GM21723 (cell line): ENCODE measurements at regions not wholly inside any gene's neighbourhood (a gene's known extent, or its start where the extent isn't known, plus 50 kb on each side); places are given as distances from the start of the nearest gene placed in this dataset.

Experiments used
- ATAC-seq: cut with Tn5 transposase; IDR thresholded peaks from one replicate; pipeline ENCODE4 v1.9.1; 2021; ENCODE audit warnings: mild to moderate bottlenecking, moderate library complexity; ENCODE audit not compliant: unreplicated experiment

GRCh38 chr10:78851647-78852046 is 217.1 kb upstream of the ZMIZ1 start:
- no peak for ATAC-seq

GRCh38 chr10:78852466-78853240 is 216.1 kb upstream of the ZMIZ1 start:
- no peak for ATAC-seq

- no peak for ATAC-seq
These were observed 214.9 kb upstream of the ZMIZ1 start for GRCh38 chr10:78853864-78854263.

GRCh38 chr10:78856421-78856820 is 212.3 kb upstream of the ZMIZ1 start:
- no peak for ATAC-seq

- no peak for ATAC-seq
These were observed 211.6 kb upstream of the ZMIZ1 start for GRCh38 chr10:78857193-78857592.

- ATAC-seq, result no peak
These were observed 209.5 kb upstream of the ZMIZ1 start for GRCh38 chr10:78859266-78859665.

- no peak for ATAC-seq
These were observed 209.0 kb upstream of the ZMIZ1 start for GRCh38 chr10:78859769-78860168.

GRCh38 chr10:78860260-78860914 is 208.4 kb upstream of the ZMIZ1 start:
- no peak for ATAC-seq

GRCh38 chr10:78861529-78862327 is 207.0 kb upstream of the ZMIZ1 start:
- no peak for ATAC-seq

- ATAC-seq, result no peak
These were observed 206.5 kb upstream of the ZMIZ1 start for GRCh38 chr10:78862328-78862640.

GRCh38 chr10:78863140-78863905 is 205.4 kb upstream of the ZMIZ1 start:
- no peak for ATAC-seq

GRCh38 chr10:78863906-78864239 is 204.9 kb upstream of the ZMIZ1 start:
- ATAC-seq, result no peak

- no peak for ATAC-seq
These were observed 203.8 kb upstream of the ZMIZ1 start for GRCh38 chr10:78864761-78865537.

- ATAC-seq, result no peak
These were observed 203.3 kb upstream of the ZMIZ1 start for GRCh38 chr10:78865538-78865875.

GRCh38 chr10:78865931-78866717 is 202.6 kb upstream of the ZMIZ1 start:
- ATAC-seq, result no peak

- no peak for ATAC-seq
These were observed 201.8 kb upstream of the ZMIZ1 start for GRCh38 chr10:78866731-78867554.

- ATAC-seq, result no peak
These were observed 201.2 kb upstream of the ZMIZ1 start for GRCh38 chr10:78867555-78867939.

GRCh38 chr10:78868048-78868447 is 200.7 kb upstream of the ZMIZ1 start:
- ATAC-seq, result no peak

GRCh38 chr10:78868456-78868855 is 200.3 kb upstream of the ZMIZ1 start:
- no peak for ATAC-seq
